H9 (cell line): ENCODE measurements at regions not wholly inside any gene's neighbourhood (a gene's known extent, or its start where the extent isn't known, plus 50 kb on each side); places are given as distances from the start of the nearest gene placed in this dataset.
"Not testable (repeated sequence)": the region's sequence is repeated elsewhere in the genome, so short reads cannot be mapped to it uniquely, and the experiment has no call there.

ENCODE experiments used
- DNase-seq: peaks from one replicate; pipeline ENCODE4 v3.0.0-alpha.2; 2017
- H2AFZ ChIP-seq: one replicate; pipeline ENCODE4 v1.6.1; 2013; ENCODE audit warnings: mild to moderate bottlenecking, low read length, control low read depth, moderate library complexity
- H2AK5ac ChIP-seq: 2 replicates; pipeline ENCODE4 v1.6.1; 2013; ENCODE audit warnings: low read length, control low read depth, mixed read lengths; ENCODE audit not compliant: insufficient read length
- H2BK120ac ChIP-seq: one replicate; pipeline ENCODE4 v1.6.1; 2013; ENCODE audit warnings: low read depth, mild to moderate bottlenecking, low read length, control low read depth, inconsistent platforms; ENCODE audit not compliant: poor library complexity, severe bottlenecking
- H2BK12ac ChIP-seq: 2 replicates; pipeline ENCODE4 v1.6.1; 2013; ENCODE audit warnings: low read length, control low read depth, mixed read lengths, low read depth; ENCODE audit not compliant: insufficient read length
- H2BK15ac ChIP-seq: 2 replicates; pipeline ENCODE4 v1.6.1; 2013; ENCODE audit warnings: low read depth, low read length, control low read depth
- H2BK20ac ChIP-seq: one replicate; pipeline ENCODE4 v1.6.1; 2013; ENCODE audit warnings: low read depth, mild to moderate bottlenecking, low read length, control low read depth, inconsistent platforms; ENCODE audit not compliant: poor library complexity, severe bottlenecking
- H2BK5ac ChIP-seq: 2 replicates; pipeline ENCODE4 v1.6.1; 2013; ENCODE audit warnings: low read length, control low read depth, mixed read lengths; ENCODE audit not compliant: insufficient read length
- H3K14ac ChIP-seq: 2 replicates; pipeline ENCODE4 v1.6.1; 2013; ENCODE audit warnings: low read length, control low read depth; ENCODE audit not compliant: insufficient read depth
- H3K18ac ChIP-seq: 2 replicates; pipeline ENCODE4 v1.6.1; 2013; ENCODE audit warnings: low read depth, mild to moderate bottlenecking, mixed read lengths, low read length, control low read depth; ENCODE audit not compliant: insufficient read length
- H3K23ac ChIP-seq: 2 replicates; pipeline ENCODE4 v1.6.1; 2013; ENCODE audit warnings: low read length, control low read depth, mixed read lengths, low read depth; ENCODE audit not compliant: insufficient read length
- H3K23me2 ChIP-seq: 2 replicates; pipeline ENCODE4 v1.6.1; 2013; ENCODE audit warnings: low read depth, mild to moderate bottlenecking, mixed read lengths, low read length, control low read depth; ENCODE audit not compliant: insufficient read length, poor library complexity, severe bottlenecking
- H3K27ac ChIP-seq: 2 replicates; pipeline ENCODE4 v1.5.1; 2013; ENCODE audit warnings: low read length, control low read depth, mixed read lengths, low read depth; ENCODE audit not compliant: insufficient read length
- H3K27me3 ChIP-seq: 2 replicates; pipeline ENCODE4 v1.6.1; 2013; ENCODE audit warnings: low read length, control low read depth, inconsistent platforms; ENCODE audit not compliant: insufficient read depth
- H3K4ac ChIP-seq: 2 replicates; pipeline ENCODE4 v1.6.1; 2013; ENCODE audit warnings: low read depth, mild to moderate bottlenecking, control low read depth, inconsistent platforms, low read length, moderate library complexity
- H3K4me1 ChIP-seq: 2 replicates; pipeline ENCODE4 v1.6.1; 2013; ENCODE audit warnings: low read length, control low read depth, inconsistent platforms; ENCODE audit not compliant: insufficient read depth
- H3K4me2 ChIP-seq: 2 replicates; pipeline ENCODE4 v1.6.1; 2013; ENCODE audit warnings: low read length, control low read depth, mixed read lengths; ENCODE audit not compliant: insufficient read length, insufficient read depth
- H3K56ac ChIP-seq: 2 replicates; pipeline ENCODE4 v1.6.1; 2013; ENCODE audit warnings: low read depth, mild to moderate bottlenecking, mixed read lengths, low read length, control low read depth; ENCODE audit not compliant: insufficient read length
- H3K79me1 ChIP-seq: 2 replicates; pipeline ENCODE4 v1.6.1; 2013; ENCODE audit warnings: low read depth, mild to moderate bottlenecking, moderate library complexity, low read length, control low read depth, inconsistent platforms; ENCODE audit not compliant: insufficient read depth, poor library complexity, severe bottlenecking
- H3K79me2 ChIP-seq: 2 replicates; pipeline ENCODE4 v1.6.1; 2013; ENCODE audit warnings: low read length, control low read depth, inconsistent platforms; ENCODE audit not compliant: insufficient read depth
- H3K9ac ChIP-seq: 2 replicates; pipeline ENCODE4 v1.6.1; 2013; ENCODE audit warnings: low read length, control low read depth, mixed read lengths; ENCODE audit not compliant: insufficient read length; ENCODE audit errors: extremely low read depth
- H3K9me3 ChIP-seq: one replicate; pipeline ENCODE4 v1.6.1; 2013; ENCODE audit warnings: low read depth, low read length, inconsistent platforms; ENCODE audit not compliant: control insufficient read depth
- H3T11ph ChIP-seq: one replicate; pipeline ENCODE4 v1.6.1; 2013; ENCODE audit warnings: mild to moderate bottlenecking, low read length, control low read depth, inconsistent platforms
- H4K20me1 ChIP-seq: one replicate; pipeline ENCODE4 v1.6.1; 2013; ENCODE audit not compliant: control insufficient read depth, insufficient read length, insufficient read depth
- H4K5ac ChIP-seq: 2 replicates; pipeline ENCODE4 v1.6.1; 2013; ENCODE audit warnings: low read depth, mild to moderate bottlenecking, mixed read lengths, low read length, control low read depth; ENCODE audit not compliant: insufficient read length
- H4K8ac ChIP-seq: replicated peaks from 2 replicates; pipeline ENCODE4 v1.6.1; 2013; ENCODE audit warnings: low read length, control low read depth, mixed read lengths, low read depth; ENCODE audit not compliant: insufficient read length
- H4K91ac ChIP-seq: 2 replicates; pipeline ENCODE4 v1.6.1; 2013; ENCODE audit warnings: low read depth, mild to moderate bottlenecking, moderate library complexity, mixed read lengths, low read length, control low read depth; ENCODE audit not compliant: insufficient read length
- H3K27ac Mint-ChIP-seq, 3 experiments: 2 replicates in 2 of 3; 3 replicates in 1 of 3; pipeline ENCODE4 v1.8.0; 2020 to 2021; ENCODE audit warnings: mixed read lengths in 3 of 3, mild to moderate bottlenecking in 1 of 3, moderate library complexity in 1 of 3
- H3K27me3 Mint-ChIP-seq: 2 replicates; pipeline ENCODE4 v1.8.0; 2021; ENCODE audit warnings: low read depth, mild to moderate bottlenecking, moderate library complexity, mixed read lengths
- H3K36me3 Mint-ChIP-seq, 3 experiments: 2 replicates in 2 of 3; 3 replicates in 1 of 3; pipeline ENCODE4 v1.8.0; 2020 to 2021; ENCODE audit warnings: low read depth in 3 of 3, mixed read lengths in 3 of 3; ENCODE audit not compliant: insufficient read depth in 1 of 3
- H3K4me1 Mint-ChIP-seq, 2 experiments: 2 replicates each; pipeline ENCODE4 v1.8.0; 2020; ENCODE audit warnings: mixed read lengths in 2 of 2
- H3K4me3 Mint-ChIP-seq, 2 experiments: 2 replicates in 1 of 2; 3 replicates in 1 of 2; pipeline ENCODE4 v1.8.0; 2020 to 2021; ENCODE audit warnings: mild to moderate bottlenecking in 2 of 2, mixed read lengths in 2 of 2, moderate library complexity in 1 of 2
- H3K9me3 Mint-ChIP-seq, 2 experiments: 2 replicates in 1 of 2; 3 replicates in 1 of 2; pipeline ENCODE4 v1.8.0; 2020; ENCODE audit warnings: mild to moderate bottlenecking in 2 of 2, mixed read lengths in 2 of 2, moderate library complexity in 1 of 2
- WGBS: extraction: QIAGEN DNeasy Blood & Tissue Kit; methylation state at CpG from one replicate; pipeline ENCODE4 v1.1.7; 2013; ENCODE audit warnings: missing lambda C conversion rate, low lambda C conversion rate, mixed read lengths; ENCODE audit not compliant: insufficient read length; ENCODE audit errors: extremely low coverage; 5-methylcytosine and 5-hydroxymethylcytosine counted together

GRCh38 chr9:43089337-43089736, 905.9 kb downstream of the SPATA31A6 start:
- H3K36me3 Mint-ChIP-seq, H3K79me2 ChIP-seq, H3T11ph ChIP-seq, H2BK20ac ChIP-seq, H4K20me1 ChIP-seq, H3K9ac ChIP-seq, H3K18ac ChIP-seq, H3K79me1 ChIP-seq, H4K5ac ChIP-seq, H3K14ac ChIP-seq, H2BK120ac ChIP-seq, H2BK15ac ChIP-seq, H4K8ac ChIP-seq, H2BK12ac ChIP-seq, DNase-seq, H2AFZ ChIP-seq, H3K4me1 ChIP-seq, H2BK5ac ChIP-seq, H3K27me3 ChIP-seq, H3K4ac ChIP-seq, H3K27ac ChIP-seq, H3K4me1 Mint-ChIP-seq, H3K4me3 Mint-ChIP-seq, H3K23ac ChIP-seq, H3K9me3 ChIP-seq, H2AK5ac ChIP-seq, H3K4me2 ChIP-seq, H3K27ac Mint-ChIP-seq, H3K23me2 ChIP-seq, H3K56ac ChIP-seq, H4K91ac ChIP-seq: not testable (repeated sequence)
- Mint-ChIP-seq H3K27me3 (peaks cover 31% of the 10 kb centered on the region), H3K9me3 (peaks cover 19 to 26% of the 10 kb centered on the region in 2 experiments)
- no CpG with 5 or more reads among the region's 25 CpGs for WGBS

GRCh38 chr9:43110376-43110775, 926.9 kb downstream of the SPATA31A6 start:
- not testable (repeated sequence) for H3K9ac ChIP-seq, H3K14ac ChIP-seq, H2BK12ac ChIP-seq, H3K9me3 ChIP-seq, H3K23me2 ChIP-seq, H3K4me3 Mint-ChIP-seq, H2BK15ac ChIP-seq, H4K91ac ChIP-seq, H3K56ac ChIP-seq, H3K4me1 Mint-ChIP-seq, H3K23ac ChIP-seq, H2BK5ac ChIP-seq, H3K27ac Mint-ChIP-seq, H4K8ac ChIP-seq, H3K36me3 Mint-ChIP-seq, H3T11ph ChIP-seq, DNase-seq, H4K20me1 ChIP-seq, H2BK20ac ChIP-seq, H3K79me1 ChIP-seq, H3K79me2 ChIP-seq, H2AFZ ChIP-seq, H4K5ac ChIP-seq, H3K27me3 ChIP-seq, H3K27ac ChIP-seq, H3K4me1 ChIP-seq, H2AK5ac ChIP-seq, H3K18ac ChIP-seq, H3K4ac ChIP-seq, H3K4me2 ChIP-seq, H2BK120ac ChIP-seq
- Mint-ChIP-seq H3K9me3 (peaks cover 22 to 37% of the 10 kb centered on the region in 2 experiments), H3K27me3 (peaks cover 61% of the 10 kb centered on the region)
- no CpG with 5 or more reads among the region's 9 CpGs for WGBS
